ENCODE measurements at regions not wholly inside any gene's neighbourhood (a gene's known extent, or its start where the extent isn't known, plus 50 kb on each side); places are given as distances from the start of the nearest gene placed in this dataset.

DNA sequence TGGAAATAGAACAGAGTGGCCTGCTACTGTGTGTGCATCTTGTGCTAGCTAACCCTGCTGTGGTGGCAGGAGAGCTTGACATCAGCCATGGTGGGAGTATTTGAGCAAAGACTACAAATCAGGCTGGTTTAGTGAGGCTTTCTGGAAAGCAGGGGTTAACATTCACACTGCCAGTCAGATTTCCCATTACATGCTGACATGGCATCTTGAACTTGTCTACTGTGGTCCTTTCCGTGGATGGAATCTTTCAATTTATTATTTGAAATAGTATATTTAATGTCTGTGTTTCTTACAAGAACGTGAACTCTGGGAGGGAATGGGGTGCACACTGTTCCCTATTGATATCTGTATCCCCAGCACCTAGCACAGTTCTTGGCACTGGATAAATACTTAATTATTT lies 60.8 kb downstream of the GCNT4 start:
- ChIA-PET POLR2A (no interaction called here), CTCF (no interaction called here)
- TF ChIP-seq FOXA1 (IDR thresholded peaks at IDR 0.05) (no peak), ELF4 (IDR thresholded peaks at IDR 0.05) (no peak), ARNT (IDR thresholded peaks at IDR 0.05) (no peak), HDGF (IDR thresholded peaks at IDR 0.05; ENCODE audit: borderline replicate concordance) (no peak), L3MBTL2 (conservative IDR thresholded peaks at IDR 0.05) (no peak), SP1 (IDR thresholded peaks at IDR 0.05) (no peak), SUZ12 (IDR thresholded peaks at IDR 0.05) (no peak)
- DNase-seq (ENCODE audit: extremely low spot score) = no peak

- ChIA-PET POLR2A (no interaction called here), CTCF (no interaction called here)
- DNase-seq (ENCODE audit: extremely low spot score) = no peak
- TF ChIP-seq TARDBP (IDR thresholded peaks at IDR 0.05) (no peak), NFRKB (IDR thresholded peaks at IDR 0.05) (no peak), ARNT (IDR thresholded peaks at IDR 0.05) (no peak), FOXA1 (IDR thresholded peaks at IDR 0.05) (no peak), CTBP1 (IDR thresholded peaks at IDR 0.05; ENCODE audit: borderline replicate concordance) (no peak), BHLHE40 (IDR thresholded peaks at IDR 0.05; ENCODE audit: borderline replicate concordance) (no peak)
- TF ChIP-seq, protein P1, sequence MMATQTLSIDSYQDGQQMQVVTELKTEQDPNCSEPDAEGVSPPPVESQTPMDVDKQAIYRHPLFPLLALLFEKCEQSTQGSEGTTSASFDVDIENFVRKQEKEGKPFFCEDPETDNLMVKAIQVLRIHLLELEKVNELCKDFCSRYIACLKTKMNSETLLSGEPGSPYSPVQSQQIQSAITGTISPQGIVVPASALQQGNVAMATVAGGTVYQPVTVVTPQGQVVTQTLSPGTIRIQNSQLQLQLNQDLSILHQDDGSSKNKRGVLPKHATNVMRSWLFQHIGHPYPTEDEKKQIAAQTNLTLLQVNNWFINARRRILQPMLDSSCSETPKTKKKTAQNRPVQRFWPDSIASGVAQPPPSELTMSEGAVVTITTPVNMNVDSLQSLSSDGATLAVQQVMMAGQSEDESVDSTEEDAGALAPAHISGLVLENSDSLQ (IDR thresholded peaks at IDR 0.05) = no peak
Measured at GRCh38 chr5:74990194-74990593, 62.2 kb downstream of the GCNT4 start.

DNA sequence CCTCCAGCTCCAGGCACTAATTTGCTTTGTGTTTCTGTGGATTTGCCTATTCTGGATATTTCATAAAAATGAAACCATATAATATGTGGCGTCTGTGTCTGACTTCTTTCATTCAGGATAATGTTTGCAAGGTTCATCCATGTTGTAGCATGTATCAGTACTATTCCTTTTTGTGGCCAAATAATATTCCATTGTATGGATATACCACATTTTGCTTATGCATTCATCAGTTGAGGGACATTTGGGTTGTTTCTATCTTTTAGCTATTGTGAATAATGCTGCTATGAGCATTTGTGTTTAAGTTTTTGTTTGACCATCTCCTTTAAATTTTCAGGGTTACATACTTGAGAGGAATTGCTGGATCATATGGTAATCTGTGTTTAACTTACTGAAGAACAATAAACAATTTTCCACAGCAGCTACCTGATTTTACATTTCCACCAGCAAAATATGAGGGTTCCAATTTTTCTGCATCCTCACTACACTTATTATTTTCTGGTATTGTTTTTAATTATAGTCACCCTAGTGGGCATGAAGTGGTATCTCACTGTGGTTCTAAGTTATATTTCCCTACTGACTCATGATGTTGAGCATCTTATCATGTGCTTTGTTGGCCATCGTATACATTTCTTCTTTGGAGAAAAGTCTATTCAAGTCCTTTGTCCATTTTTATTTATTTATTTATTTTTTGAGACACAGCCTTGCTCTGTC lies 63.9 kb downstream of the GCNT4 start:
- DNase-seq (ENCODE audit: extremely low spot score) = no peak
- POLR2A ChIA-PET = no interaction called here
- CTCF ChIA-PET = no interaction called here
- TF ChIP-seq ZNF384 (IDR thresholded peaks at IDR 0.05) (no peak), HDGF (IDR thresholded peaks at IDR 0.05; ENCODE audit: borderline replicate concordance) (no peak), ELF4 (IDR thresholded peaks at IDR 0.05) (no peak), ARNT (IDR thresholded peaks at IDR 0.05) (no peak), FOXK2 (IDR thresholded peaks at IDR 0.05) (no peak), L3MBTL2 (conservative IDR thresholded peaks at IDR 0.05) (no peak), FOXA1 (IDR thresholded peaks at IDR 0.05) (no peak), CTBP1 (IDR thresholded peaks at IDR 0.05; ENCODE audit: borderline replicate concordance) (no peak), SUZ12 (IDR thresholded peaks at IDR 0.05) (no peak)
- TF ChIP-seq, protein P1 (IDR thresholded peaks at IDR 0.05) = no peak

DNA sequence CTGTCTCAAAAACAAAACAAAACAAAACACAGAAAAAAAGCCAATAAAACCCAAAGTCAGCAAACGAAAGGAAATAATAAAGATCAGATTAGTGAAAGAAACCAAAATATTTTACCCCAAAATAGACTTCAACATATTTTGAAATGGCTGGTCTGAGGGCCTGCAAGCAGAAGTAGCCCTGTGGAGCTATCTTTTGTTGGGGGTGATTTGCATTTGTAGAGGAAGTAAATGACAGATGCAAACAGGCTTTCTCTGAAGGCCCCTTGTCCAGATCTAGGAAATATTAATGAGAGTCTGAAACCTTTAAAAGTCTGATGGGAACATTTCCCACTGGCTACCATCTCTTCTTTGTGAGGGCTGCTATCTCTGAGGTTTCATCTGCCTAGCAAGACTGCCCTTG lies 74.0 kb downstream of the GCNT4 start:
- ChIA-PET POLR2A (no interaction called here), CTCF (no interaction called here)
- DNase-seq (ENCODE audit: extremely low spot score) = no peak
- no peak for TF ChIP-seq FOXM1 (IDR thresholded peaks at IDR 0.05; ENCODE audit: borderline replicate concordance)
- no peak for TF ChIP-seq CTBP1 (IDR thresholded peaks at IDR 0.05; ENCODE audit: borderline replicate concordance)
- TF ChIP-seq HDGF (IDR thresholded peaks at IDR 0.05; ENCODE audit: borderline replicate concordance) = no peak
- TF ChIP-seq ARNT (IDR thresholded peaks at IDR 0.05) = no peak
- TF ChIP-seq L3MBTL2 (conservative IDR thresholded peaks at IDR 0.05) = no peak
- no peak for TF ChIP-seq ZNF384 (IDR thresholded peaks at IDR 0.05)
- TF ChIP-seq, protein P1 (IDR thresholded peaks at IDR 0.05) = no peak
- no peak for TF ChIP-seq FOXK2 (IDR thresholded peaks at IDR 0.05)
- no peak for TF ChIP-seq SUZ12 (IDR thresholded peaks at IDR 0.05)
- no peak for TF ChIP-seq NFRKB (IDR thresholded peaks at IDR 0.05)
- TF ChIP-seq TARDBP (IDR thresholded peaks at IDR 0.05) = no peak
- no peak for TF ChIP-seq LEF1 (IDR thresholded peaks at IDR 0.05; ENCODE audit: borderline replicate concordance)
- TF ChIP-seq BHLHE40 (IDR thresholded peaks at IDR 0.05; ENCODE audit: borderline replicate concordance) = no peak
- no peak for TF ChIP-seq FOXA1 (IDR thresholded peaks at IDR 0.05)
- TF ChIP-seq ELF4 (IDR thresholded peaks at IDR 0.05) = no peak
- no peak for TF ChIP-seq SP1 (IDR thresholded peaks at IDR 0.05)

DNA sequence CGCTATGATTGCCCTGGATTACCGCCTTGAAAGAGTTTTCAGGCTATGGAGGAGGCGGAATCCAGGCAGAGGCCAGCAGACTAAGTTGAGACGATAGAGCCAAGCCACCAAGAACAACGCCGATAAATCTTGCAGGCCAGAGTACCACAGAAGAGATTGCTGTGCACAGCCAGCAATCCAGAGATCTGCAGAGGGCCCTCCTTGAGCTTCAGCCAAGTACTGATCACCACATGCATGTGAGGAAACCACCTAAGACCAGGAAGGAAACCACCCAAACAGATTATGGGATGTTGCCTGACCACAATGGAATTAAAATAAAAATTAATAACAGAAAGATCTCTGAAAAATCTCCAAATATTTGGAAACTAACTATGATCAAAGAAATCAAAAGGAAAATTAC lies 74.9 kb downstream of the GCNT4 start:
- DNase-seq (ENCODE audit: extremely low spot score) = no peak
- ChIA-PET POLR2A (no interaction called here), CTCF (no interaction called here)
- no peak for TF ChIP-seq CTBP1 (IDR thresholded peaks at IDR 0.05; ENCODE audit: borderline replicate concordance)
- no peak for TF ChIP-seq FOXK2 (IDR thresholded peaks at IDR 0.05)
- no peak for TF ChIP-seq ZNF384 (IDR thresholded peaks at IDR 0.05)
- no peak for TF ChIP-seq FOXA1 (IDR thresholded peaks at IDR 0.05)
- TF ChIP-seq SP1 (IDR thresholded peaks at IDR 0.05) = no peak

DNA sequence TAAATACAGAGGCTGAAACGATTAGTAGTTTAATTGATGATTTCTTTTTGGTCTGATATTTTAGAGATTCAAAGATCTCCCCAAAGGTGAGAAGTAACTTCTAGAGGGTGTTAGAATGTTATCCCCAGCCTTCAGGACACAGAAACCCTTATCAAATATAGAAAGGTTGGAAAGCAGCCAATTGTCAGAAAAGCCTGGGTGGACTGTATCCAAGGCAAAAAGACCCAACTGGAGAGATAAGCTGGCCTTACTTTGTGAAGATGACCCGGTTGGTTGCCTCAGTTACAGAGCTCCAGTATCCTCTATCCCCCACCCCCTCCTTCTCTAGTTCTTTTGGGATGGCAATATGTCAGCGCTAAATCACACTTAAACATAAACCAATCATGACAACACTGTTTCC lies 75.7 kb downstream of the GCNT4 start:
- DNase-seq (ENCODE audit: extremely low spot score) = no peak
- no peak for TF ChIP-seq NFRKB (IDR thresholded peaks at IDR 0.05)
- no peak for TF ChIP-seq SUZ12 (IDR thresholded peaks at IDR 0.05)
- TF ChIP-seq TARDBP (IDR thresholded peaks at IDR 0.05) = no peak
- no peak for TF ChIP-seq CTBP1 (IDR thresholded peaks at IDR 0.05; ENCODE audit: borderline replicate concordance)
- TF ChIP-seq, protein P1 (IDR thresholded peaks at IDR 0.05) = no peak
- TF ChIP-seq ARNT (IDR thresholded peaks at IDR 0.05) = no peak
- no peak for TF ChIP-seq SP1 (IDR thresholded peaks at IDR 0.05)
- CTCF ChIA-PET = no interaction called here
- POLR2A ChIA-PET = no interaction called here
